ENCODE measurements at regions not wholly inside any gene's neighbourhood (a gene's known extent, or its start where the extent isn't known, plus 50 kb on each side); places are given as distances from the start of the nearest gene placed in this dataset.

GRCh38 chr2:193581807-193582206 lies 1387.1 kb upstream of the TMEFF2 start (continued):
- TF ChIP-seq POLR2G (IDR thresholded peaks at IDR 0.05; ENCODE audit: low read depth, low read length) = no peak
- peak; percentile 63; the same call in 1 of the 2 replicates for TF ChIP-seq NFIC (IDR thresholded peaks at IDR 0.05; ENCODE audit: low read length)
- TF ChIP-seq, protein P1, sequence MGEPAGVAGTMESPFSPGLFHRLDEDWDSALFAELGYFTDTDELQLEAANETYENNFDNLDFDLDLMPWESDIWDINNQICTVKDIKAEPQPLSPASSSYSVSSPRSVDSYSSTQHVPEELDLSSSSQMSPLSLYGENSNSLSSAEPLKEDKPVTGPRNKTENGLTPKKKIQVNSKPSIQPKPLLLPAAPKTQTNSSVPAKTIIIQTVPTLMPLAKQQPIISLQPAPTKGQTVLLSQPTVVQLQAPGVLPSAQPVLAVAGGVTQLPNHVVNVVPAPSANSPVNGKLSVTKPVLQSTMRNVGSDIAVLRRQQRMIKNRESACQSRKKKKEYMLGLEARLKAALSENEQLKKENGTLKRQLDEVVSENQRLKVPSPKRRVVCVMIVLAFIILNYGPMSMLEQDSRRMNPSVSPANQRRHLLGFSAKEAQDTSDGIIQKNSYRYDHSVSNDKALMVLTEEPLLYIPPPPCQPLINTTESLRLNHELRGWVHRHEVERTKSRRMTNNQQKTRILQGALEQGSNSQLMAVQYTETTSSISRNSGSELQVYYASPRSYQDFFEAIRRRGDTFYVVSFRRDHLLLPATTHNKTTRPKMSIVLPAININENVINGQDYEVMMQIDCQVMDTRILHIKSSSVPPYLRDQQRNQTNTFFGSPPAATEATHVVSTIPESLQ (CRISPR knock-in tag; conservative IDR thresholded peaks at IDR 0.05) = no peak
- TF ChIP-seq, protein P2, sequence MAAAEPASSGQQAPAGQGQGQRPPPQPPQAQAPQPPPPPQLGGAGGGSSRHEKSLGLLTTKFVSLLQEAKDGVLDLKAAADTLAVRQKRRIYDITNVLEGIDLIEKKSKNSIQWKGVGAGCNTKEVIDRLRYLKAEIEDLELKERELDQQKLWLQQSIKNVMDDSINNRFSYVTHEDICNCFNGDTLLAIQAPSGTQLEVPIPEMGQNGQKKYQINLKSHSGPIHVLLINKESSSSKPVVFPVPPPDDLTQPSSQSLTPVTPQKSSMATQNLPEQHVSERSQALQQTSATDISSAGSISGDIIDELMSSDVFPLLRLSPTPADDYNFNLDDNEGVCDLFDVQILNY (CRISPR knock-in tag; conservative IDR thresholded peaks at IDR 0.05) = no peak
- no peak for TF ChIP-seq ZFP36L1 (CRISPR knock-in tag; IDR thresholded peaks at IDR 0.05)
- TF ChIP-seq RBFOX2 (IDR thresholded peaks at IDR 0.05; ENCODE audit: low read depth, low read length) = no peak
- peak; percentile 13 for TF ChIP-seq TEAD3 (CRISPR knock-in tag; optimal IDR thresholded peaks at IDR 0.05; ENCODE audit: borderline replicate concordance)
- TF ChIP-seq ZNF557 (CRISPR knock-in tag; IDR thresholded peaks at IDR 0.05) = no peak
- no peak for TF ChIP-seq HES4 (CRISPR knock-in tag; IDR thresholded peaks at IDR 0.05; ENCODE audit: borderline replicate concordance)
- 0 out of 2 replicates have a peak, but pooled peaks have one; percentile 5 for TF ChIP-seq MAFF (IDR thresholded peaks at IDR 0.05; ENCODE audit: low read depth, low read length)
- TF ChIP-seq RXRB (CRISPR knock-in tag; IDR thresholded peaks at IDR 0.05; ENCODE audit: borderline replicate concordance) = 0 out of 2 replicates have a peak, but pooled peaks have one; percentile 35
- TF ChIP-seq GATAD1 (CRISPR knock-in tag; IDR thresholded peaks at IDR 0.05) = no peak
- no peak for TF ChIP-seq ATF7 (IDR thresholded peaks at IDR 0.05)
- TF ChIP-seq ATF7 (CRISPR knock-in tag; IDR thresholded peaks at IDR 0.05) = no peak
- TF ChIP-seq ZBTB46 (CRISPR knock-in tag; IDR thresholded peaks at IDR 0.05; ENCODE audit: borderline replicate concordance) = no peak
- no peak for TF ChIP-seq SOX6 (IDR thresholded peaks at IDR 0.05)
- peak; percentile 44; the same call in 1 of the 2 replicates for TF ChIP-seq SOX6 (CRISPR knock-in tag; IDR thresholded peaks at IDR 0.05)
- TF ChIP-seq AHDC1 (CRISPR knock-in tag; IDR thresholded peaks at IDR 0.05; ENCODE audit: borderline replicate concordance) = peak; percentile 77; the same call in 1 of the 2 replicates
- TF ChIP-seq GPN1 (CRISPR knock-in tag; IDR thresholded peaks at IDR 0.05; ENCODE audit: borderline replicate concordance) = no peak
- TF ChIP-seq SIN3A (IDR thresholded peaks at IDR 0.05; ENCODE audit: borderline replicate concordance, low read depth, low read length) = no peak
- no peak for TF ChIP-seq ZNF660 (CRISPR knock-in tag; IDR thresholded peaks at IDR 0.05; ENCODE audit: borderline replicate concordance, low read depth)
- TF ChIP-seq HNRNPL (IDR thresholded peaks at IDR 0.05; ENCODE audit: low read depth, low read length) = no peak
